T-helper 1 cell treated with Interleukin-12 subunit alpha and Interleukin-12 subunit beta and Interleukin-4 antibody, amounts not matched to agents 30 μg/mL and 1 μg/mL, for 36 hours (primary cell): ENCODE measurements at regions not wholly inside any gene's neighbourhood (a gene's known extent, or its start where the extent isn't known, plus 50 kb on each side); places are given as distances from the start of the nearest gene placed in this dataset.
"Not testable (repeated sequence)": the region's sequence is repeated elsewhere in the genome, so short reads cannot be mapped to it uniquely, and the experiment has no call there.

Experiments
- H3K27ac Mint-ChIP-seq: one replicate; pipeline ENCODE4 v1.8.0; 2021; ENCODE audit warnings: mild to moderate bottlenecking, mixed read lengths
- H3K27me3 Mint-ChIP-seq: one replicate; pipeline ENCODE4 v1.8.0; 2021; ENCODE audit warnings: low read depth, mixed read lengths
- H3K36me3 Mint-ChIP-seq: one replicate; pipeline ENCODE4 v1.8.0; 2021; ENCODE audit warnings: low read depth, mixed read lengths
- H3K4me1 Mint-ChIP-seq: one replicate; pipeline ENCODE4 v1.8.0; 2021; ENCODE audit warnings: low read depth, mixed read lengths
- H3K4me3 Mint-ChIP-seq: one replicate; pipeline ENCODE4 v1.8.0; 2021; ENCODE audit warnings: mild to moderate bottlenecking, moderate library complexity, mixed read lengths
- H3K9me3 Mint-ChIP-seq: one replicate; pipeline ENCODE4 v1.8.0; 2021; ENCODE audit warnings: mixed read lengths

DNA sequence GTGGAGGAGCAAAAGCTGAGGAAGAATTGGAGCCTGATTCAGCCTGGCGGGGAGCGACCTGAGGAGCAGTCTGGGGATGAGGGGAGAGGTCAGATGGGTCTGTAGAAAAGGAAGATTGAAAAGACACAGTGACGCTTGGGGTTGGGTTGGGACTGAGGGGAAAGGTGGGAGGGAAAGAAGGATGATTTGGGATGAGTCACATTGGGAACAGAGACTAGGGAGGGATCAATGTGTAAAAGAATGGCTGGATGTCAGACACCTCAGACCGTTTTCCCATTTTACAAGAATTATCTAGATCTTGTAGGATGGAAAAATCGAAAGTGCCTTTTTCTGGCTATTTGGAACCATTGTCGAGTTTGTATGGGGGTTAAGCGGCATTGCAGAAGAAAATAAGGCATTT lies 1076.5 kb downstream of the DNAJB9 start:
- Mint-ChIP-seq H3K27me3 (no peaks in the 10 kb centered on the region), H3K36me3 (no peaks in the 10 kb centered on the region), H3K4me3 (no peak overlapping the region), H3K27ac (no peak overlapping the region), H3K9me3 (no peaks in the 10 kb centered on the region), H3K4me1 (no peaks in the 10 kb centered on the region)

DNA sequence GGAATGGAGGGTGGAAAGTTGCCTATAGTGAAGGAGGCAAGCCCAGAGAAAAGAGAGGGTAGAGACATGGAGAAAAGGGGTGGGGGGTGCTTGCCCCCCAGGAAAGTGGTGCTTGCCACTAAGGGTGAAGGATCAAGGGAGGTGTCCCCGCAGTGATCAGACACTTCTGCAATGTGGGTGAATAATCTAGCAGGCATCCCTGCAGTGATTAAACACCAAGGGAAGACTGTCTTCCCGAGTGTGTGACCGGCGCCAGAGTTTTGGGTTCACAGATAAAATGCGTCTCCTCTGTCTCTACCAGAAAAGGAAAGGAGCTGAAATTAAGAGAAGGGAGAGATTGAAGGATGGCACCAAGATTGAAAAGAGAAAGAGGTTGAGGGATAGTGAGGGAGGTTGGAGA lies 1076.9 kb downstream of the DNAJB9 start:
- not testable (repeated sequence) for H3K36me3 Mint-ChIP-seq, H3K27ac Mint-ChIP-seq, H3K27me3 Mint-ChIP-seq, H3K4me1 Mint-ChIP-seq, H3K9me3 Mint-ChIP-seq, H3K4me3 Mint-ChIP-seq

DNA sequence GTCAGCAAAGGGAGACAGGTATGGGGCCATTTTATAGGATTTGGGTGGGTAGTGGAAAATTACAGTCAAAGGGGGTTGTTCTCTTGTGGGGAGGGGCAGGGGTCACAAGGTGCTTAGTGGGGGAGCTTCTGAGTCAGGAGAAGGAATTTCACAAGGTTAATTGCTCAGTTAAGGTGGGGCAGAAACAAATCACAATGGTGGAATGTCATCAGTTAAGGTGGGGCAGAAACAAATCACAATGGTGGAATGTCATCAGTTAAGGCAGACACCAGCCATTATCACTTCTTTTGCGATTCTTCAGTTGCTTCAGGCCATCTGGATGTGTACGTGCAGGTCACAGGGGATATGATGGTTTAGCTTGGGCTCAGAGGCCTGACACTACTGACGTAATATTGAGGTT lies 1077.6 kb downstream of the DNAJB9 start:
- not testable (repeated sequence) for H3K4me3 Mint-ChIP-seq, H3K27ac Mint-ChIP-seq, H3K27me3 Mint-ChIP-seq, H3K36me3 Mint-ChIP-seq, H3K4me1 Mint-ChIP-seq, H3K9me3 Mint-ChIP-seq

DNA sequence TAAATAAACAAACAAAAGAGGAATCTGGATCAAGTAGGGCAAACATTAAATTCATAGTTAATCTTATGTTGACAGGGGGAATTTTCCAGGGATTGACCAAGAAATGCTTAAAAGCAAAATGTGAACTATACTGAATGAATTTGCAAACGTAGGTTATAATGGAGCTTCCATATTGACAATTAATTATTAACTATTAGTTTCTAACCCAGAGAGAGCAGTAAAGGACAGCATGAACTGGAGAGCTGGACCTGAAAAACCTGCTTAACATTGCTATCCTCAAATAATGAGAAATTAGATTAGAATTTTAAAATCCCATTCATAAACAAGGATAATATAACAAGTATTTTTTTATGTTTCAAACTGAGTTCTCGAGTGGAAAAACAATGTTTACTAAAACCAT lies 1089.6 kb downstream of the DNAJB9 start:
- Mint-ChIP-seq H3K27me3 (no peaks in the 10 kb centered on the region), H3K4me1 (no peaks in the 10 kb centered on the region), H3K4me3 (no peak overlapping the region), H3K36me3 (no peaks in the 10 kb centered on the region), H3K27ac (no peak overlapping the region), H3K9me3 (no peaks in the 10 kb centered on the region)

DNA sequence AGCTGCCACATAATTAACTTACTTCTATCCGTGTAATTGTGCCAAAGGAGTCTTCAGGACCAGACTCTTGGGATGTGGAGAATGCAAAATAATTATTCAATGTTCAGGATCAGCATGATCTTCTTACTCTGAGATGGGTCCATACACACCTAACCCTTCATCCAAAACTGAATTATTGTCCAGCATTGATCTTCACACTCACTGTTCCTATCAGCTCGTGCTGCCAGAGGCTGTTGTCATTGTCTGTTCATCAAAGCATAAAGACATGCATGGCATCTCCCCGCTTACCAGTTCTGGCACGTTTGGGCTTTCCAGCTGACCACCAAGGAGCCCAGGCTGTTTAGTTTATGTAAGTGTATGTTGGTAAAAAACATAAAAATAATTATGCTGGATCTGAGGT lies 1090.7 kb downstream of the DNAJB9 start:
- H3K36me3 Mint-ChIP-seq = no peaks in the 10 kb centered on the region
- H3K4me1 Mint-ChIP-seq = no peaks in the 10 kb centered on the region
- no peak overlapping the region for H3K27ac Mint-ChIP-seq
- H3K4me3 Mint-ChIP-seq = no peak overlapping the region
- no peaks in the 10 kb centered on the region for H3K27me3 Mint-ChIP-seq
- no peaks in the 10 kb centered on the region for H3K9me3 Mint-ChIP-seq

DNA sequence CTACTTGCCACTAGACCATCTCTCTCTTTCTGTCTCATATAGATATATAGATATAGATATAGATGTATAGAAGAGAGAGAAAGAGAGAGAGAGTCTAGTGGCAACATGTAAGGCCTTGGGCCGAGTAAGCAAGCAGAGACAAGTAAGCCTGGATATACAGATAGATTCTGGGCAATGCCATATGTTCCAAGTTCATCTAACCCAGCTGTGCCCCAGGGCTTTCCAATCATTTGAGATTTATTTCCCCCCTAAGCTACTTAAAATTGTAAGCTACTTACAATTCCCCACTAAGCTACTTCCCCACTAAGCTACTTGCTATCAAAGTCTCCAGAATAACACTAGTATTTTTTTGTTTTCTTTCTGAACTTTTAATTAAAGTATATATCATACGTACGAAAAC lies 1094.1 kb downstream of the DNAJB9 start:
- H3K9me3 Mint-ChIP-seq = no peaks in the 10 kb centered on the region
- no peaks in the 10 kb centered on the region for H3K27me3 Mint-ChIP-seq
- H3K36me3 Mint-ChIP-seq = no peaks in the 10 kb centered on the region
- no peaks in the 10 kb centered on the region for H3K4me1 Mint-ChIP-seq
- H3K4me3 Mint-ChIP-seq = no peak overlapping the region
- H3K27ac Mint-ChIP-seq = no peak overlapping the region

DNA sequence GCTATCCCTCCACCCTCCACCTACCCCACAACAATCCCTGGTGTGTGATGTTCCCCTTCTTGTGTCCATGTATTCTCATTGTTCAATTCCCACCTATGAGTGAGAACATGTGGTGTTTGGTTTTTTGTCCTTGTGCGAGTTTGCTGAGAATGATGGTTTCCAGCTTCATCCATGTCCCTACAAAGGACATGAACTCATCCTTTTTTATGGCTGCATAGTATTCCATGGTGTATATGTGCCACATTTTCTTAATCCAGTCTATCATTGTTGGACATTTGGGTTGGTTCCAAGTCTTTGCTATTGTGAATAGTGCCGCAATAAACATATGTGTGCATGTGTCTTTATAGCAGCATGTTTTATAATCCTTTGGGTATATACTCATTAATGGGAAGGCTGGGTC lies 1117.6 kb downstream of the DNAJB9 start:
- H3K36me3 Mint-ChIP-seq, H3K4me3 Mint-ChIP-seq, H3K27me3 Mint-ChIP-seq, H3K9me3 Mint-ChIP-seq, H3K4me1 Mint-ChIP-seq, H3K27ac Mint-ChIP-seq: not testable (repeated sequence)

DNA sequence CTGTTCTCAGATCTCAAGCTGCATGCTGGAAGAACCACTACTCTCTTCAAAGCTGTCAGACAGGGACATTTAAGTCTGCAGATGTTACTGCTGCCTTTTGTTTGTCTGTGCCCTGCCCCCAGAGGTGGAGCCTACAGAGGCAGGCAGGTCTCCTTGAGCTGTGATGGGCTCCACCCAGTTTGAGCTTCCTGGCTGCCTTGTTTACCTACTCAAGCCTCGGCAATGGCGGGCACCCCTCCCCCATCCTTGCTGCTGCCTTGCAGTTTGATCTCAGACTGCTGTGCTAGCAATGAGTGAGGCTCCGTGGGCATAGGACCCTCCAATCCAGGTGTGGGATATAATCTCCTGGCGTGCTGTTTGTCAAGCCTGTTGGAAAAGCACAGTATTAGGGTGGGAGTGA lies 1122.9 kb downstream of the DNAJB9 start:
- H3K4me1 Mint-ChIP-seq, H3K27me3 Mint-ChIP-seq, H3K27ac Mint-ChIP-seq, H3K9me3 Mint-ChIP-seq, H3K4me3 Mint-ChIP-seq, H3K36me3 Mint-ChIP-seq: not testable (repeated sequence)

DNA sequence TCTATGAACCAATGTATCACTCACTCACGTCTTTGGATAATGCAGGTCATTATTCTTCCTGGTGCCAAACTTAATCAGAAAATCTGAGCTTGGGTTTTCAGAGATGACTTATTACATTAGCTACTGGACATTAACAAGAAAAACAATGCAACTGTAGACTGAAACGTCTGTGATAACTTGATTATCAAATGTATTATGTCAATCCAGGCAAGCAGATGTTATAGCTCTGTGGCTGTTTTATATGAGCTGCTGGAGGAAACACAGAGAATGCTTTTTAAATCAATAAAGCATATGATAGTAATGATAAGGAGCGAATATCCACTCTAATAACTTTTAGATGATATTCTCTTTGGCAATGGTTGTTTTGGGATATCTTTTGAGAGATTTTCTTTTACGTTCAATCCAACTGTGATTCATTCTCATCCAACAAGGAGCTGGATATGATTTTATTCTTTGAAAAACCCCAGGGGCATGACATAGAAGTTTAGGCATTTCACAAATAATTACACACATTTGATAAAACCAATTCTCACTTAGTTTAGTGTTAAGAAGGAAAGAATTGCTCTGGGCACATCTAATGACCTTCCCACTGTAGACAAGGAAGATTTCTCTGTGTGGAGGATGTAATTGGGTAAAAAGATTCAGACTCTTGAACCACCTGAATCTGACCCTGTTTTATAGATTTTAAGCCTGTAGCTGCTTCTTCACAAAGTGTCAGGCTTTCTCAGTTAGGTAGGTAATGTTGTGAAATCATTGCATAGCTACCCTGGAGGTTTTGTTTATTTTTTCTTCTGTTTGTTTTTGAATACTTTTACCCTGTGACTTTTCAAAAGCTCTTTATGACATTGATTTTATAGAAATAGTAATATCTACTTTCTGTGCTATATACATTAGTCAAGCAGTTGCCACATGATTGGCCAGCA lies 1124.7 kb downstream of the DNAJB9 start:
- Mint-ChIP-seq H3K27me3 (no peaks in the 10 kb centered on the region), H3K9me3 (peaks cover 4% of the 10 kb centered on the region), H3K4me3 (no peak overlapping the region), H3K4me1 (no peaks in the 10 kb centered on the region), H3K27ac (no peak overlapping the region), H3K36me3 (no peaks in the 10 kb centered on the region)

DNA sequence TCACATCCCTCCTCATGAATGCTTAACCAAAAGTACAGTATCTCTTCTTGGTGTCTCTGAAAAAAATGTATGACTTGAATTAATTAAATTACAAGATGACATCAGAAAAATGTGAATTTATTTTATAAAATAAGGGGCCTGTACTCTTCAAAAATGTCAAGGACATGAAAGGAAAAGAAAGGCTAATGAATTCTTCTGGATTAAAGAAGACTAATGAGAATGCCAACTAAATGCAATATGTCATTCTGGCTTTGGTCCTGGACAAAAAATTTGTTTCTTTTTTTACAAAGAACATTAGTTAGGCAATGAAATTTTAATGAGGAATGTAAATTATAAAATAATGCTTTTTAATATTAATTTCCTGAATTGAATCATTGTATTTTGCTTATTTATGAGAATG lies 1125.7 kb downstream of the DNAJB9 start:
- no peaks in the 10 kb centered on the region for H3K4me1 Mint-ChIP-seq
- no peaks in the 10 kb centered on the region for H3K27me3 Mint-ChIP-seq
- H3K9me3 Mint-ChIP-seq = peaks cover 4% of the 10 kb centered on the region
- H3K36me3 Mint-ChIP-seq = no peaks in the 10 kb centered on the region
- H3K4me3 Mint-ChIP-seq = no peak overlapping the region
- H3K27ac Mint-ChIP-seq = no peak overlapping the region

DNA sequence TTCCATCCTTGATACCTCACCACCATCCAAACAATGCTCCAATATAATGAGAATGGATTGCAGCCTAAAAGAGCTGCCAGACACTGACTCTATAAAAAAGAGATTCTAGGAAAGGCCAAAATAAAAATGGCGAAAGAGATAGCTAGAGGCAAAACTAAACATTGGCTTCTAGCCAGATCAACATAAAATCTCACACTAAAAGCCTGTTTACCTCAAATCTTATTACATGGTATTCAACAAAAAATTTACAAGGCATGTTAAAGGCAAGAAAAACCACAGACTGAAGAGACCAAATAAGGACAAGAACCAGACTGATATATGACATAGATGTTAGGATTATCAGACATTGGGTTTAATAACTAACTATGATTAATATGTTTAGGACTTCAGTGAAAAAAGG lies 1127.0 kb downstream of the DNAJB9 start:
- H3K36me3 Mint-ChIP-seq = no peaks in the 10 kb centered on the region
- no peaks in the 10 kb centered on the region for H3K4me1 Mint-ChIP-seq
- no peaks in the 10 kb centered on the region for H3K27me3 Mint-ChIP-seq
- H3K4me3 Mint-ChIP-seq = no peak overlapping the region
- peaks cover 4% of the 10 kb centered on the region for H3K9me3 Mint-ChIP-seq
- H3K27ac Mint-ChIP-seq = no peak overlapping the region

DNA sequence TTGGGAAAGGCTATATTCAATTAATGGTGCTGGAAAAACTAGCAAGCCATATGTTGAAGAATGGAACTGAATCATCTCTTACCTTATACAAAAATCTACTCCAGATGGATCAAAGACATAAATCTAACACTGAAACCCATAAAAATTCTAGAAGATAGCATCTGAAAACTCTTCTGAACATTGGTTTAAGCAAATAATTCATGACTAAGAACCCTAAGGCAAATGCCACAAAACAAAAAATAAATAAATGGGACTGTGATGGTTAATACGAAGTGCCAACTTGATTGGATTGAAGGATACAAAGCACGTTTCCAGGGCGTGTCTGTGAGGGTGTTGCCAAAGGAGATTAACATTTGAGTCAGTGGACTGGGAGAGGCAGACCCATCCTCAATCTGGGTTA lies 1130.0 kb downstream of the DNAJB9 start:
- H3K36me3 Mint-ChIP-seq = no peaks in the 10 kb centered on the region
- no peaks in the 10 kb centered on the region for H3K27me3 Mint-ChIP-seq
- no peak overlapping the region for H3K4me3 Mint-ChIP-seq
- H3K27ac Mint-ChIP-seq = no peak overlapping the region
- H3K4me1 Mint-ChIP-seq = no peaks in the 10 kb centered on the region
- no peaks in the 10 kb centered on the region for H3K9me3 Mint-ChIP-seq

DNA sequence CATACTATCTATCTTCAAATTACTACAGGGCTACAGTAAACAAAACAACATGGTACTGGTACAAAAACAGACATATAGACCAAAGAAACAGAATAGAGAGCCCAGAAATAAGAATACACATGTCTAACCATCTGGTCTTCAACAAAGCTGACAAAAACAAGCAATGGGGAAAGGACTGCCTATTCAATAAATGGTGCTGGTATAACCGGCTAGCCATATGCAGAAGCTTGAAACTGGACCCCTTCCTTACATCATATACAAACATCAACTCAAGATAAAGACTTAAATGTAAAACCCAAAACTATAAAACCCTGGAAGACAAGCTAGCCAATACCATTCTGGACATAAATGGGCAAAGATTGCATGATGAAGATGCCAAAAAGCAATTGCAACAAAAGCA lies 1143.7 kb downstream of the DNAJB9 start:
- Mint-ChIP-seq H3K27me3 (no peaks in the 10 kb centered on the region), H3K36me3 (no peaks in the 10 kb centered on the region), H3K4me1 (no peaks in the 10 kb centered on the region)

DNA sequence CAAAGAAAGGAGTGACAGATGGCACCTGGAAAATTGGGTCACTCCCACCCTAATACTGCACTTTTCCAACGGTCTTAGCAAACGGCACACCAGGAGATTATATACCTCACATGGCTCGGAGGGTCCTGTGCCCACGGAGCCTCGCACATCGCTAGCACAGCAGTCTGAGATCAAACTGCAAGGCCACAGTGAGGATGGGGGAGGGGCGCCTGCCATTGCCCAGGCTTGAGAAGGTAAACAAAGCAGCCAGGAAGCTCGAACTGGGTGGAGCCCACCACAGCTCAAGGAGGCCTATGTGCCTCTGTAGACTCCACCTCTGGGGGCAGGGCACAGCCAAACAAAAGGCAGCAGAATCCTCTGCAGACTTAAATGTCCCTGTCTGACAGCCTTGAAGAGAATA lies 1149.7 kb downstream of the DNAJB9 start:
- H3K4me3 Mint-ChIP-seq, H3K27me3 Mint-ChIP-seq, H3K27ac Mint-ChIP-seq, H3K36me3 Mint-ChIP-seq, H3K9me3 Mint-ChIP-seq, H3K4me1 Mint-ChIP-seq: not testable (repeated sequence)

More for the DNA sequence above, 1143.7 kb downstream of the DNAJB9 start:
- no peak overlapping the region for H3K27ac Mint-ChIP-seq
- no peaks in the 10 kb centered on the region for H3K9me3 Mint-ChIP-seq
- H3K4me3 Mint-ChIP-seq = no peak overlapping the region

DNA sequence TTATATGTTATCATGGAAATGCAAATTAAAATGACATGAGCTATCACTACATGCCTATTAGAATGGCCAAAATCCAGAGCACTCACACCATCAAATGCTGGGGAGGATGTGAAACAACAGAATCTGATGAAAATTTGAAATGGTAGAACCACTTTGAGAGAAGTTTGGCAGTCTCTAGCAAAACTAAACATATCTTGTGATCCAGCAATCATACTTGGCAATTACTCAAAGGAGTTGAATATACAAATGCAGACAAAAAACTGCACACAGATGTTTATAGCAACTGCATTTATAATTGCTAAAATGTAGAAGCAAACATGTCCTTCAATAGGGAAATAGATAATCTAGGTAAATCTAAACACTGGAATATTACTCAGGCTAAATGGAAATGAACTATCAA lies 1164.9 kb downstream of the DNAJB9 start:
- Mint-ChIP-seq H3K9me3 (no peaks in the 10 kb centered on the region), H3K4me3 (no peak overlapping the region), H3K27ac (no peak overlapping the region), H3K36me3 (no peaks in the 10 kb centered on the region), H3K27me3 (no peaks in the 10 kb centered on the region), H3K4me1 (no peaks in the 10 kb centered on the region)

DNA sequence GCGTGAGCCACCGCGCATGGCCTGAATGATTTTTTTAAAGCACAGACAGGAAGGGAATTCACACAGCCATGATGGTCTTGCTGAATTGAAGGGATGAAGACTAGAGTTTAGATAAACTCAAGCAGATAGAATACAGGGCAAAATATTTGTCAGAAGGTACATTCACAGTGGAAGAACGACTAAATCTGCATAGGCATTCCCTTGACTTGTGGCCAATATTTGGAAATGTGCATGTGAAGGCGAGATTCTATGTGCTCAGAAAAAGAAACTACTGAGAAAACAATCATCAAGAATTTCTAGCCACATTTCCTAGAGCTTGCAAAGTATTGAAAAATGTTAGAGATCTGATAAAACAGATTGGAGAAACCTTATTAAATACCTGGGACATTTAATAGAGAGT lies 1166.2 kb downstream of the DNAJB9 start:
- no peaks in the 10 kb centered on the region for H3K4me1 Mint-ChIP-seq
- H3K4me3 Mint-ChIP-seq = no peak overlapping the region
- H3K9me3 Mint-ChIP-seq = no peaks in the 10 kb centered on the region
- no peaks in the 10 kb centered on the region for H3K36me3 Mint-ChIP-seq
- no peak overlapping the region for H3K27ac Mint-ChIP-seq
- H3K27me3 Mint-ChIP-seq = no peaks in the 10 kb centered on the region
